ENCODE measurements at regions not wholly inside any gene's neighbourhood (a gene's known extent, or its start where the extent isn't known, plus 50 kb on each side); places are given as distances from the start of the nearest gene placed in this dataset.

DNA sequence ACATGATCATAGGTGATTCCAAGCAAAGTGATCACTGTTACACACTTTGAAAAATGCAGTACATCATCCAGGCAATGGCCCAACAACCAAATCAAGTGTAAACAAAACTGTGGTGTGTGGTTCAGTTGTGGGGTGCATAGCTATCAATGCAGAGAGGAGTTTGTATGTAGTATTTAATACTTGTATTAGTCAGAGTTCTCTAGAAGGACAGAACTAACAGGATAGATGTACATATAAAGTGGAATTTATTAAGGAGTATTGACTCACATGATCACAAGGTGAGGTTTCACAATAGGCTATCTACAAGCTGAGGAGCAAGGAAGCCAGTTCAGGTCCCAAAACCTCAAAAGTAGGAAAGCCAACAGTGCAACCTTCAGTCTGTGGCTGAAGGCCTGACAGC is 249.3 kb upstream of the HTR2A start:
- Mint-ChIP-seq H3K4me1 (ENCODE audit: low read depth) (peaks cover 5% of the 10 kb centered on the region), H3K27ac (no peak overlapping the region), H3K9me3 (peaks cover 4% of the 10 kb centered on the region), H3K36me3 (ENCODE audit: low read depth) (no peaks in the 10 kb centered on the region), H3K27me3 (peaks cover 1% of the 10 kb centered on the region), H3K4me3 (no peak overlapping the region)
- TF ChIP-seq CTCF (IDR thresholded peaks at IDR 0.05): no peak
- intact Hi-C loops (cut with micrococcal nuclease): no loop called here
- ATAC-seq (no peak), DNase-seq (no peak)
- CTCF ChIA-PET: no interaction called here
- POLR2A ChIA-PET: no interaction called here

DNA sequence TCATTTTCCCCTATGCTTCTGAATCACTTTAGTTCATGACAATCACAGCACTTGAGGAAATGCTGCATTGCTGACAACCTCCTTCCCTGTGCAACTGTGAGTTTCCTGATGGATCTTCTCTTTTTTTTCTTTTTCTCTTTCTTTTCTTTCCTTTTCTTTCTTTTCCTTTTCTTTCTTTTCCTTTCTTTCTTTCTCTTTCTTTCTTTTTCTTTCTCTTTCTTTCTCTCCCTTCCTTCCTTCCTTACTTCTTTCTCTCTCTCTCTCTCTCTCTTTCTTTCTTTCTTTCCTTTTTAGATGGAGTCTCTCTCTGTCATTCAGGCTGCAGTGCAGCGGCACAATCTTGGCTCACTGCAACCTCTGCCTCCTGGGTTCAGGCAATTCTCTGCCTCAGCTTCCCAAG is 247.9 kb upstream of the HTR2A start:
- CTCF ChIA-PET: no interaction called here
- TF ChIP-seq CTCF (IDR thresholded peaks at IDR 0.05): no peak
- H3K4me1 Mint-ChIP-seq (ENCODE audit: low read depth): peaks cover 5% of the 10 kb centered on the region
- intact Hi-C loops (cut with micrococcal nuclease): no loop called here
- POLR2A ChIA-PET: no interaction called here
- H3K4me3 Mint-ChIP-seq: no peak overlapping the region
- H3K36me3 Mint-ChIP-seq (ENCODE audit: low read depth): no peaks in the 10 kb centered on the region
- H3K27ac Mint-ChIP-seq: no peak overlapping the region
- H3K27me3 Mint-ChIP-seq: peaks cover 1% of the 10 kb centered on the region
- ATAC-seq (no peak), DNase-seq (no peak)
- peaks cover 4% of the 10 kb centered on the region for H3K9me3 Mint-ChIP-seq

DNA sequence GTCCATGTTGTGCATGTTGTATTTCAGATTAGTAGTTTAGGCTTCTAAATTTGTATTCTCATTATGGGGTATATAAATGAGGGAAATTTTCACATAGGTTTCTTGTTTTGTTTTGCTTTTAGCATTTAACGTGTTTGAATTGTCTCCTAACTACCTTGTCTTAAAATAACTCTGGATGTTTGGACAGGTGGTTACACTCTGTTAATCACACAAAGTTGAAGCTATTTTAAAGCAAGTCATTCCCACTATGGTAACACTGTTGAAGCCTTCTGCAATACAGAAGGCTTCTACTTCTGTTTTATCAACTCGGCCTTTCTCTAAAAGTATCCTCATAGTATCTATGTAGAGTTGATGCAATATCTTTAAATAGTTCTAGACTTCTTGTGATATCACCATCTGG is 245.3 kb upstream of the HTR2A start:
- Mint-ChIP-seq H3K4me3 (no peak overlapping the region), H3K36me3 (ENCODE audit: low read depth) (no peaks in the 10 kb centered on the region), H3K4me1 (ENCODE audit: low read depth) (peaks cover 2% of the 10 kb centered on the region), H3K27me3 (peaks cover 1% of the 10 kb centered on the region), H3K9me3 (peaks cover under 1% of the 10 kb centered on the region), H3K27ac (no peak overlapping the region)
- ATAC-seq (no peak), DNase-seq (no peak)
- intact Hi-C loops (cut with micrococcal nuclease): no loop called here
- CTCF ChIA-PET: no interaction called here
- POLR2A ChIA-PET: no interaction called here
- TF ChIP-seq CTCF (IDR thresholded peaks at IDR 0.05): no peak

DNA sequence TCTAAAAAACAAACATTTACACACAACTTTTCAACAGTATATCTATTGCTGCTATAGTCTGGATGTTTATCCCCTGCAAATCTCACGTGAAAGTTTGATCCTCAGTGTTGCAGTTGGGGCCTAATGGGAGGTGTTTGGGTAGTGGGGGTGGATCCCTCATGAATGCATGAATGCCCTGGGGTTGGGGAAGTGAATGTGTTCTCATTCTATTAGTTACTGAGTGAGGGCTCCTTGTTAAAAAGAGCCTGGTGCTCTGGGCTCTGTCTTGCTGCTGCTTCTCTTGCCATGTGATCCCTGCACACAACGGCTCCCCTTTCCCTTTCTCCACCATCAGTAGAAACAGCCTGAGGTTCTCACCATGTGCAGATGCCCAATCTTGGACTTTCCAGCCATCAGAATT is 242.7 kb upstream of the HTR2A start:
- intact Hi-C loops (cut with micrococcal nuclease): no loop called here
- Mint-ChIP-seq H3K27ac (no peak overlapping the region), H3K4me1 (ENCODE audit: low read depth) (no peaks in the 10 kb centered on the region), H3K9me3 (no peaks in the 10 kb centered on the region), H3K4me3 (no peak overlapping the region), H3K27me3 (peaks cover 1% of the 10 kb centered on the region), H3K36me3 (ENCODE audit: low read depth) (no peaks in the 10 kb centered on the region)
- no peak for DNase-seq
- CTCF ChIA-PET: no interaction called here
- ATAC-seq: no peak
- TF ChIP-seq CTCF (IDR thresholded peaks at IDR 0.05): no peak
- POLR2A ChIA-PET: no interaction called here

DNA sequence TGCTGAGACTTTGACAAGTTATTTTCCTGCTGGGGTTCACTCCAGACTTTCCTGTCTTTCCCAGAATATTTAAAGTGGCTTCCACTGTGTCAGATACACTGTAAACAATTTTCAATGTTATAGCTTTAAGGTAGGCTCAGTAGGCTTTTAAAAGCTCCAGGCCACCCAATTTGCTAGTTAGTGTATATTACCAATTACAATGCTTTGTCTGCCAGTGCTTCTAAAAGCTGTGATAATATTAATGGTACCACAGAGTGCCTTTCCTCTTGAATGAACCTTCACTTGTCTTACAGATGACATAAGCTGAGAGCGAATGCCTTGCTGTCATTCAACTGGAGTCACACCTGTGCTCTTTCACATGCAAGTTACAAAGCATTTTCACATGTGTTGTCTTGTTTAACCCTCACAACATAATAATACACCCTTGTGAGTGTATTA is 239.7 kb upstream of the HTR2A start:
- Mint-ChIP-seq H3K27me3 (peaks cover 4% of the 10 kb centered on the region), H3K27ac (no peak overlapping the region), H3K36me3 (ENCODE audit: low read depth) (no peaks in the 10 kb centered on the region), H3K9me3 (no peaks in the 10 kb centered on the region), H3K4me1 (ENCODE audit: low read depth) (no peaks in the 10 kb centered on the region), H3K4me3 (no peak overlapping the region)
- intact Hi-C loops (cut with micrococcal nuclease): no loop called here
- POLR2A ChIA-PET: no interaction called here
- no peak for ATAC-seq
- TF ChIP-seq CTCF (IDR thresholded peaks at IDR 0.05): no peak
- CTCF ChIA-PET: no interaction called here
- DNase-seq: no peak
